GM20431 (cell line): ENCODE measurements at regions not wholly inside any gene's neighbourhood (a gene's known extent, or its start where the extent isn't known, plus 50 kb on each side); places are given as distances from the start of the nearest gene placed in this dataset.

Experiments
- in situ Hi-C: fragments of 300-500 bp; cut with MseI, MboI; formaldehyde crosslinking; loops from one replicate; pipeline ENCODE4 v1.15.0; 2020; ENCODE audit warnings: low sequenced_read_pairs; ENCODE audit not compliant: unreplicated experiment

- in situ Hi-C loops, result no loop called here
These were observed 1088.2 kb downstream of the TBC1D22A start for GRCh38 chr22:47850644-47851151.

GRCh38 chr22:47849576-47849975, 1087.1 kb downstream of the TBC1D22A start:
- in situ Hi-C loops, result loop anchor here (25.0 kb wide), 1 partner anchor 638 kb away; a partner anchor contains a TSS

- in situ Hi-C loops, result loop anchor here (25.0 kb wide), 1 partner anchor 639 kb away; a partner anchor contains a TSS
These were observed 1085.9 kb downstream of the TBC1D22A start for GRCh38 chr22:47848184-47848920.

- in situ Hi-C loops, result loop anchor here (25.0 kb wide), 1 partner anchor 640 kb away; a partner anchor contains a TSS
These were observed 1084.9 kb downstream of the TBC1D22A start for GRCh38 chr22:47847131-47847890.

GRCh38 chr22:47846206-47846605, 1083.8 kb downstream of the TBC1D22A start:
- in situ Hi-C loops, result loop anchor here (25.0 kb wide), 1 partner anchor 641 kb away; a partner anchor contains a TSS

GRCh38 chr22:47842119-47842518, 1079.7 kb downstream of the TBC1D22A start:
- in situ Hi-C loops, result loop anchor here (25.0 kb wide), 1 partner anchor 645 kb away; a partner anchor contains a TSS

- in situ Hi-C loops, result loop anchor here (25.0 kb wide), 1 partner anchor 646 kb away; a partner anchor contains a TSS
These were observed 1078.7 kb downstream of the TBC1D22A start for GRCh38 chr22:47841156-47841555.

GRCh38 chr22:47839595-47840227, 1077.3 kb downstream of the TBC1D22A start:
- in situ Hi-C loops, result loop anchor here (25.0 kb wide), 1 partner anchor 648 kb away; a partner anchor contains a TSS

GRCh38 chr22:47837703-47838102, 1075.3 kb downstream of the TBC1D22A start:
- in situ Hi-C loops, result loop anchor here (25.0 kb wide), 1 partner anchor 650 kb away; a partner anchor contains a TSS

- in situ Hi-C loops, result loop anchor here (25.0 kb wide), 1 partner anchor 650 kb away; a partner anchor contains a TSS
These were observed 1074.5 kb downstream of the TBC1D22A start for GRCh38 chr22:47836957-47837356.

GRCh38 chr22:47835726-47836125, 1073.3 kb downstream of the TBC1D22A start:
- in situ Hi-C loops, result loop anchor here (25.0 kb wide), 1 partner anchor 652 kb away; a partner anchor contains a TSS

- in situ Hi-C loops, result loop anchor here (25.0 kb wide), 1 partner anchor 661 kb away; a partner anchor contains a TSS
These were observed 1063.6 kb downstream of the TBC1D22A start for GRCh38 chr22:47826016-47826415.

GRCh38 chr22:47822422-47822821, 1060.0 kb downstream of the TBC1D22A start:
- in situ Hi-C loops, result no loop called here

- in situ Hi-C loops, result no loop called here
These were observed 1056.0 kb downstream of the TBC1D22A start for GRCh38 chr22:47818496-47818895.

- in situ Hi-C loops, result no loop called here
These were observed 1054.9 kb downstream of the TBC1D22A start for GRCh38 chr22:47817380-47817779.

- in situ Hi-C loops, result no loop called here
These were observed 1054.4 kb downstream of the TBC1D22A start for GRCh38 chr22:47816863-47817210.

GRCh38 chr22:47816121-47816862, 1053.8 kb downstream of the TBC1D22A start:
- in situ Hi-C loops, result no loop called here

- in situ Hi-C loops, result no loop called here
These were observed 1052.0 kb downstream of the TBC1D22A start for GRCh38 chr22:47814474-47814873.

- in situ Hi-C loops, result no loop called here
These were observed 1051.2 kb downstream of the TBC1D22A start for GRCh38 chr22:47813661-47814060.
